ENCODE measurements at regions not wholly inside any gene's neighbourhood (a gene's known extent, or its start where the extent isn't known, plus 50 kb on each side); places are given as distances from the start of the nearest gene placed in this dataset.

DNA sequence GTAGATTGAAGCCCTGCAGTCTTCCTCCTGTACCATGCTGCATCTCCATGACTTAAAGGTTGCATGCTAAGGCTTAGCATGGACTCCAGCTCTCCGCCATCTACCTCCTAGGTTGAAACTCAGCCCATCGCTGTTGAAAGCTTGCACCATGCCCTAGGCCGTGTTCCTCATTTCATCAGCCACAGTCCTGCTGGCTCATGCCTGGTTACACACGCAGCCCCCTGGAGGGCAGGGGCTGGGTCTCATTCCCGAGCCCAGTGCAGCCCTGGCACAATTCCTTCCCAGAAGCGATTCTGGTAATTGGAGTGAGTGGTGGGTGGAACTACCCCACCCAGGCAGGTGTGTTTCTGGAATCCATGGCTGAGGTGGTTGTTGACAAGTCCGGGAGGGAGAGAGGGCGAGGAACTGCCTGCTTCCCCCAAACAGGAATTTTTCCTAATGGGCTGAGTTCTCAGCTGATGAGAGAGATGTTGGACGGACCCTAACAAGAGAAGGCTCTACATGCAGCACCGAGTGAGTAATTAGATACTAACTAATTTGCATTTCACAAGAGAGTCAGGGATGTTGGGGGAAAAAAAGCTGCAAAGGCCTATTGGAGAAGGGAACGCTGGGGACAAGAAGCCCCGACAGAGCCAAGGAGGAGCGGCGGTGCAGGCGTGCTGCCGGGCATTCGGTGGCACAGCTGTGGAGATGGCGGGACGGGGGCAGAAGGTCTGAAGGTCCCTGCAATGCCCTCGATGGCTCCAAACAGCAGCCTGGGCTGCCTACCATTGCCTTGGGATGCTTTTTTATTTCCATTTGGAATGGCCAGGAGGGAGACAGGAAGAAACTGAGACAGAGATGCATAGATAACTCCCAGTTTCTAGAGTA is 92.3 kb upstream of the TLE3 start:
- no peaks in the 10 kb centered on the region for H3K27me3 ChIP-seq (ENCODE audit: insufficient read depth, low read length)
- H3T11ph ChIP-seq (ENCODE audit: low read length) = no peak overlapping the region
- H3K4me1 ChIP-seq (ENCODE audit: insufficient read depth, low read length) = no peaks in the 10 kb centered on the region
- H3K4me1 Mint-ChIP-seq = peaks cover 18 to 26% of the 10 kb centered on the region in 2 experiments
- H2AK5ac ChIP-seq (ENCODE audit: insufficient read length, low read length) = no peak overlapping the region
- no peak overlapping the region for H3K23ac ChIP-seq (ENCODE audit: insufficient read length, low read depth, low read length)
- no peak overlapping the region for H4K5ac ChIP-seq (ENCODE audit: insufficient read length, low read depth, low read length)
- no CpG with 5 or more reads among the region's 20 CpGs for WGBS (ENCODE audit: extremely low coverage, insufficient read length, low lambda C conversion rate)
- TF ChIP-seq, protein P1, sequence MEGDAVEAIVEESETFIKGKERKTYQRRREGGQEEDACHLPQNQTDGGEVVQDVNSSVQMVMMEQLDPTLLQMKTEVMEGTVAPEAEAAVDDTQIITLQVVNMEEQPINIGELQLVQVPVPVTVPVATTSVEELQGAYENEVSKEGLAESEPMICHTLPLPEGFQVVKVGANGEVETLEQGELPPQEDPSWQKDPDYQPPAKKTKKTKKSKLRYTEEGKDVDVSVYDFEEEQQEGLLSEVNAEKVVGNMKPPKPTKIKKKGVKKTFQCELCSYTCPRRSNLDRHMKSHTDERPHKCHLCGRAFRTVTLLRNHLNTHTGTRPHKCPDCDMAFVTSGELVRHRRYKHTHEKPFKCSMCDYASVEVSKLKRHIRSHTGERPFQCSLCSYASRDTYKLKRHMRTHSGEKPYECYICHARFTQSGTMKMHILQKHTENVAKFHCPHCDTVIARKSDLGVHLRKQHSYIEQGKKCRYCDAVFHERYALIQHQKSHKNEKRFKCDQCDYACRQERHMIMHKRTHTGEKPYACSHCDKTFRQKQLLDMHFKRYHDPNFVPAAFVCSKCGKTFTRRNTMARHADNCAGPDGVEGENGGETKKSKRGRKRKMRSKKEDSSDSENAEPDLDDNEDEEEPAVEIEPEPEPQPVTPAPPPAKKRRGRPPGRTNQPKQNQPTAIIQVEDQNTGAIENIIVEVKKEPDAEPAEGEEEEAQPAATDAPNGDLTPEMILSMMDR (conservative IDR thresholded peaks at IDR 0.05) = no peak
- no peak overlapping the region for H2BK12ac ChIP-seq (ENCODE audit: insufficient read length, low read depth, low read length)
- H3K9me3 ChIP-seq (ENCODE audit: control insufficient read depth, low read depth, low read length) = no peaks in the 10 kb centered on the region
- H3K27ac ChIP-seq (ENCODE audit: insufficient read length, low read depth, low read length) = no peak overlapping the region
- peaks cover 0 to 8% (median 5%) of the 10 kb centered on the region in 3 experiments; a peak in 4 of 7 replicates for H3K36me3 Mint-ChIP-seq (ENCODE audit: insufficient read depth in 1 of 3, low read depth in 3 of 3)
- no peak overlapping the region for H2BK120ac ChIP-seq (ENCODE audit: low read depth, low read length, poor library complexity, severe bottlenecking)
- no peak overlapping the region for H2BK5ac ChIP-seq (ENCODE audit: insufficient read length, low read length)
- no peak overlapping the region for H3K9ac ChIP-seq (ENCODE audit: extremely low read depth, insufficient read length, low read length)
- H3K27me3 Mint-ChIP-seq (ENCODE audit: low read depth) = peaks cover 7% of the 10 kb centered on the region
- no peak overlapping the region for H3K27ac Mint-ChIP-seq
- no peaks in the 10 kb centered on the region for H3K23me2 ChIP-seq (ENCODE audit: insufficient read length, low read depth, low read length, poor library complexity, severe bottlenecking)
- no peak overlapping the region for H4K8ac ChIP-seq (replicated peaks; ENCODE audit: insufficient read length, low read depth, low read length)
- H3K9me3 Mint-ChIP-seq = peaks cover 3 to 5% of the 10 kb centered on the region in 2 experiments
- H3K4ac ChIP-seq (ENCODE audit: low read depth, low read length) = no peak overlapping the region
- H3K14ac ChIP-seq (ENCODE audit: insufficient read depth, low read length) = peak overlapping the region; percentile 22
- no peak overlapping the region for H3K18ac ChIP-seq (ENCODE audit: insufficient read length, low read depth, low read length)
- H2AFZ ChIP-seq (ENCODE audit: low read length) = no peak overlapping the region
- no peak overlapping the region for H3K4me3 Mint-ChIP-seq
- DNase-seq = no peak
- no peak overlapping the region for H2BK15ac ChIP-seq (ENCODE audit: low read depth, low read length)
- H2BK20ac ChIP-seq (ENCODE audit: low read depth, low read length, poor library complexity, severe bottlenecking) = no peak overlapping the region
- no peak overlapping the region for H3K56ac ChIP-seq (ENCODE audit: insufficient read length, low read depth, low read length)
- H3K4me2 ChIP-seq (ENCODE audit: insufficient read depth, insufficient read length, low read length) = no peak overlapping the region
- H4K20me1 ChIP-seq (ENCODE audit: control insufficient read depth, insufficient read depth, insufficient read length) = no peaks in the 10 kb centered on the region
- H3K79me1 ChIP-seq (ENCODE audit: insufficient read depth, low read depth, low read length, poor library complexity, severe bottlenecking) = no peaks in the 10 kb centered on the region
- no peaks in the 10 kb centered on the region for H3K79me2 ChIP-seq (ENCODE audit: insufficient read depth, low read length)
- H4K91ac ChIP-seq (ENCODE audit: insufficient read length, low read depth, low read length) = no peak overlapping the region
